Uterus (tissue), 3 donors: ENCODE measurements at regions not wholly inside any gene's neighbourhood (a gene's known extent, or its start where the extent isn't known, plus 50 kb on each side); places are given as distances from the start of the nearest gene placed in this dataset.

Source experiments
- DNase-seq, 2 donors: peaks; one replicate each; pipeline ENCODE4 v3.0.0-alpha.2; 2019 to 2020
- H3K27ac ChIP-seq, 2 donors: fragments of 200-600 bp; sonication (generic); 1 replicate in 1 of 2; 2 replicates in 1 of 2; pipeline ENCODE4 v1.5.1; 2016 to 2018
- H3K27me3 ChIP-seq, 2 donors: fragments of 200-600 bp; sonication (generic); one replicate each; pipeline ENCODE4 v1.5.1; 2018 to 2019; ENCODE audit warnings: control low read depth in 1 of 2
- H3K36me3 ChIP-seq, 2 donors: fragments of 200-600 bp; sonication (generic); one replicate each; pipeline ENCODE4 v1.5.1; 2019; ENCODE audit warnings: control low read depth in 1 of 2
- H3K4me1 ChIP-seq, 2 donors: fragments of 200-600 bp; sonication (generic); one replicate each; pipeline ENCODE4 v1.5.1; 2018 to 2019; ENCODE audit warnings: control low read depth in 1 of 2
- H3K4me3 ChIP-seq, 2 donors: fragments of 200-600 bp; sonication (generic); 1 replicate in 1 of 2; 2 replicates in 1 of 2; pipeline ENCODE4 v1.5.1; 2018 to 2019; ENCODE audit warnings: mild to moderate bottlenecking in 1 of 2
- H3K9me3 ChIP-seq, 2 donors: fragments of 200-600 bp; sonication (generic); one replicate each; pipeline ENCODE4 v1.5.1; 2019; ENCODE audit warnings: control low read depth in 1 of 2
- CTCF ChIP-seq, 4 experiments: fragments of 200-600 bp in 2 of 4; fragments of 450-650 bp in 2 of 4; sonication (generic) in 2 of 4; IDR thresholded peaks; one replicate each; pipeline ENCODE4 v1.5.1; 2016 to 2019; ENCODE audit warnings: antibody characterized with exemption in 4 of 4, mild to moderate bottlenecking in 2 of 4, moderate library complexity in 1 of 4
- POLR2A ChIP-seq, 2 donors: fragments of 450-650 bp; IDR thresholded peaks; one replicate each; pipeline ENCODE4 v1.6.1; 2016; ENCODE audit warnings: antibody characterized with exemption in 2 of 2, mild to moderate bottlenecking in 1 of 2, moderate library complexity in 1 of 2
- intact Hi-C: fragments of 100-400 bp; cut with DNase I; formaldehyde crosslinking; loops from one replicate; pipeline ENCODE4 v1.15.1; 2023; ENCODE audit warnings: low total_unique reads
- donor health status: DM: yes; HTN: yes; CAD: no.

GRCh38 chrX:151815398-151815797, 80.9 kb downstream of the CNGA2 start:
- Histone ChIP-seq H3K36me3 (no peaks in the 10 kb centered on the region), H3K9me3 (no peaks in the 10 kb centered on the region), H3K4me1 (no peaks in the 10 kb centered on the region), H3K27ac (no peak overlapping the region), H3K4me3 (no peak overlapping the region), H3K27me3 (no peaks in the 10 kb centered on the region)
- TF ChIP-seq POLR2A (IDR thresholded peaks at IDR 0.05): no peak
- TF ChIP-seq CTCF (IDR thresholded peaks at IDR 0.05): no peak
- no peak for DNase-seq
- intact Hi-C loops: no loop called here

GRCh38 chrX:151816934-151817333, 82.4 kb downstream of the CNGA2 start:
- no peak overlapping the region for H3K27ac ChIP-seq
- no peaks in the 10 kb centered on the region for H3K9me3 ChIP-seq
- H3K36me3 ChIP-seq: no peaks in the 10 kb centered on the region
- H3K4me1 ChIP-seq: no peaks in the 10 kb centered on the region
- H3K4me3 ChIP-seq: no peak overlapping the region
- TF ChIP-seq CTCF (IDR thresholded peaks at IDR 0.05): no peak
- no peak for TF ChIP-seq POLR2A (IDR thresholded peaks at IDR 0.05)
- H3K27me3 ChIP-seq: no peaks in the 10 kb centered on the region
- intact Hi-C loops: no loop called here
- DNase-seq: no peak

GRCh38 chrX:151818828-151819227, 84.3 kb downstream of the CNGA2 start:
- DNase-seq: no peak
- no peaks in the 10 kb centered on the region for H3K4me1 ChIP-seq
- H3K27ac ChIP-seq: no peak overlapping the region
- H3K9me3 ChIP-seq: no peaks in the 10 kb centered on the region
- no peaks in the 10 kb centered on the region for H3K27me3 ChIP-seq
- no peaks in the 10 kb centered on the region for H3K36me3 ChIP-seq
- H3K4me3 ChIP-seq: no peak overlapping the region
- intact Hi-C loops: no loop called here
- TF ChIP-seq POLR2A (IDR thresholded peaks at IDR 0.05) (no peak), CTCF (IDR thresholded peaks at IDR 0.05) (no peak)

- no peak for DNase-seq
- Histone ChIP-seq H3K9me3 (no peaks in the 10 kb centered on the region), H3K4me1 (no peaks in the 10 kb centered on the region), H3K27ac (no peak overlapping the region), H3K27me3 (no peaks in the 10 kb centered on the region), H3K4me3 (no peak overlapping the region), H3K36me3 (no peaks in the 10 kb centered on the region)
- intact Hi-C loops: no loop called here
- TF ChIP-seq POLR2A (IDR thresholded peaks at IDR 0.05) (no peak), CTCF (IDR thresholded peaks at IDR 0.05) (no peak)
Observed at GRCh38 chrX:151821226-151821625, 86.7 kb downstream of the CNGA2 start.

- Histone ChIP-seq H3K9me3 (no peaks in the 10 kb centered on the region), H3K4me3 (no peak overlapping the region), H3K27ac (no peak overlapping the region), H3K4me1 (no peaks in the 10 kb centered on the region), H3K36me3 (no peaks in the 10 kb centered on the region), H3K27me3 (no peaks in the 10 kb centered on the region)
- TF ChIP-seq CTCF (IDR thresholded peaks at IDR 0.05): no peak
- no peak for TF ChIP-seq POLR2A (IDR thresholded peaks at IDR 0.05)
- no peak for DNase-seq
- intact Hi-C loops: no loop called here
Observed at GRCh38 chrX:151825007-151825406, 87.7 kb upstream of the MAGEA4 start.
